DMS79 treated with DMSO at 0.1 percent for 48 hours (cell line): ENCODE measurements at regions not wholly inside any gene's neighbourhood (a gene's known extent, or its start where the extent isn't known, plus 50 kb on each side); places are given as distances from the start of the nearest gene placed in this dataset.
A peak's percentile ranks its signal among the peaks of the same experiment; 100 is the strongest.
"Not testable (repeated sequence)": the region's sequence is repeated elsewhere in the genome, so short reads cannot be mapped to it uniquely, and the experiment has no call there.

Experiments used
- DNase-seq: peaks from one replicate; lab custom pipeline; 2025; lab: John Stamatoyannopoulos, UW

DNA sequence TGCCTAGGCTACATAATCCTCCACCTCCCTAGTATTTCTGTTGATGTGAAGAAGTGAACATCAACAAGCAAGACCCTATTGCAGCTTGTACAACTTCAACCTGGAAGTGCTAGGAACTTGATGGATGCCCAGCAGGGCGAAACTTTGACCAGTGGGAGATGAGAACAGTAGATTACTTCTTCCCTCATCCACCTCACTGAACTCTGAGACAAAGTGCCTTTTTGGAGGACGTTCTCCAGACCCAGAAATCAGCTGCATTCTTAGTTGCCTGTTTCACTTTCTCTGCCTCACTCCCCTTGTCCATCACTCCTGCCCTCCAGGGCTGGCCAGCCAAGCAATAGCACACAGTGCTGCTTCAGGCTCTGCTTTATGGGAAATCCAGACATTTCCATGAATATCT, 683.4 kb downstream of the GALC start:
- no peak for DNase-seq

DNA sequence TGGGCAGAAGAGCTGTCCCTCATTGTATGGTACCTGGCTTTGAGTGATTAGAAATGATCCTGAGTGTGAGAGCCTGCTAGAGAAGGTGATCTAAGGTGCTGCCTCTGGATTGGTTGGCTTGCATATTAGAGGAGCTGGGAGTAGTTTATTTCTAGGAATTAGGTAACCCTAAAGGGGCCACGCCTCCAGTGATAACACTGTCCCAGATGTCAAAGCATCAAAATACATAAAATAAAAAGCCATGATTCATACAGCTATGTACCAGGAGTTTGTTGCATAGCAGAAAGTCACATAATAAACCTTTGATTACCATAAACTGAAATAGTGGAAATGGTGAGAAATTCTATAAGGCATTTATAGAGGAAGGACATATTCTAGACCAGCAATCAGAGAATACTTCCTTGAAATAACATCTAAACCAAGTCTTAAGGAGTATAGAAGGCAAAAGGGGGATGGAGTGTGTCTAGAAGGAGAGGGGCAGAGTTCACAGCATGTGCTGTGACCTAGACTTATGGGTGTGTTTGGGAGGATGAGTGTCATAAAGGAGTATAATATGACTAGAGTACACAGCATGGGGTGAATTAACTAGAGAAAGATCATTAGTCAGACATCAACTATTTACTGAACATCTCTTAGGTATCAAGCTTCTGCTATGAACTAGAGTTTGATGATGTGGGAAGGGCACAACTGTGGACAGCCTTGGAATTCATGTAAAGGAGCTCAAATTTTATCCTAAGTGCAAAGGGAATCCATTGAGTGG, 686.4 kb downstream of the GALC start:
- DNase-seq = no peak

DNA sequence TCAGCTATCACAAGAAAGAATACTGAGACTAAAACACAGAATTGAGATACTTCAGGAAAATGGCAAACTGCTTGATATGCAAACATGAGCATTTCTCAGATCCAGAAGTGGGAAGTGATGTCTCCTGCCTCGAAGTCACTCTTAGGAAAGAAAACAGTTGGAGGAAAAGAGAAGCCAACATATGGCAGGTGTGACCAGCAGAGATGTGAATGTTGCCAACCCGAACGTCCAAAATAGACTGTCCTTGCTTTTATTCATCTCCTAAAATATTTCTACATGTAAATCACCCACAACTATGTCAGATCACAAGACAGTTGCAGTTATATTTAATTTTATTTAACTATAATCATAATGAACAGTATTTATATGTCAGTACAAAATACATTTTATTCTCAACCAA, 687.6 kb downstream of the GALC start:
- DNase-seq = no peak

DNA sequence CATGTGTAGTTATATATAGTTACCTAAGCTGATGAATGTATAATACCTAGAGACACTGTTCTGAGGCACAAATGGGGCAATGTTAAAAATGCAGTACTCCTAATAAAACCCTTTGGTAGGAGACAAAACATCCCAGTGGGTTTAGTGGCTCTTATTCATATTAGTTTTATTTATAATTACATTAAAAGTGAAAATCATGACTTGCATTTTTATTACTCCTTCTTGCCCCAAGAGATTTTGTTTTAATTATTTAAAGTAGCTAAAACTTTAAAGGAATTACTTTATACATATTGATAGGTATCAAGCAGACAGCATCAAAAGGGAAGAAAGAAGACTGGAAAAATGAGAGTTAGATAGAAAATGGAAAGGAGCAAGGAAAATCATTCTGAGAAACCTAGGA, 688.6 kb downstream of the GALC start:
- DNase-seq = no peak

DNA sequence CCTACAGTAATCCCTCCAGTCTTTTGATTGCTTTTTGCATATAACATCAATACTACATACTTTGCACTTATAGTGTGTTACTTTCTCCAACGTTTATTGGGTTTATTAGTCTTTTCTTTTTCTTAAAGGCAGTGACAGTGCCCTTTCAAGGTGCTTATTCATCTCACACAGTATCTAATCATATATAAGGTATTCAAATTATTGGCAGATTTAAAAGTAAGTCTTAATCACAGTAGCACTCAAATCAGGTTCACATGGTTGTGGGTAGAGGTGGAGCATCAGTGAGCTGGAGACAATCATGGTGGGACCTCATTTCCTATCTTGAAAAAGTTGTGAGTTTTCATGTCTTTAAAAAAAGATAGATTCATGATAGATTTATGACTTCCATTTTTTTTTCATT, 706.2 kb downstream of the GALC start:
- no peak for DNase-seq

DNA sequence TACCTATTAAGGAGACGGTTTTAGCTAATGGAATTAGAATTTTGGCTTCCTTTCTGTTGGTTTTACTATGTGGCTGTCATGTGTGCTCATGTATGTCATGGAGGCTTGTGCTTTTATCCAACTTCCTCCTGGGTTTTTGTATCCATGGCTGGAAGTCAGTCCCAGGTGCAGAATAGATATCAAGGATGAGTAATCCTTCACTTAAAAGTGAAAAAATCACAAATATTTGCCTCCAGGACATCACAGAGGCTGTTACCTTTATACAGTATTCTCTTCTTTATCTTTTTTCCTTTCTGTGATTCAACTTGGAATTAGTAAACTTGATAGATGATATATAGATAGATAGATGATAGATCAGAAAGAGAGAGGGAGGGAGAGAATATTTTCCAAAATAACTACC, 706.8 kb downstream of the GALC start:
- no peak for DNase-seq

DNA sequence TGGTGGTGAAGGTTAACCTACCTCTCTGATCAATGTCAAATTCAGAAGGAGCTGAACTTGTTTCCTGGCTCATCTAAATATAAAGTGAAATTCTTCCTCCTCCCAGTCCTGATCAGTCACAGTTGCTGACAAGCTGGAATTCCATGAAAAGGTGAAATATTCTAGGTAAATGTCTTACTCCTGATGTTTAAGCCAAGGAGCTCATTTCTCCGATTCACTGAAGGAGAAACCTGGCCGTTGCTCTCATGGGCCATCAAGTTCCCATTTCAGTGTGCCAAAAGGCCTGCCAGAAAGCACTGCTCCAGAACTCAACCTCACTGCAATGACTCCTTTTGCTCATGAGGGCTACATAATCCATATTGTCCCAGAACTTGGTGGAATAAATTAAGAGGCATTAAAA, 707.5 kb downstream of the GALC start:
- no peak for DNase-seq

DNA sequence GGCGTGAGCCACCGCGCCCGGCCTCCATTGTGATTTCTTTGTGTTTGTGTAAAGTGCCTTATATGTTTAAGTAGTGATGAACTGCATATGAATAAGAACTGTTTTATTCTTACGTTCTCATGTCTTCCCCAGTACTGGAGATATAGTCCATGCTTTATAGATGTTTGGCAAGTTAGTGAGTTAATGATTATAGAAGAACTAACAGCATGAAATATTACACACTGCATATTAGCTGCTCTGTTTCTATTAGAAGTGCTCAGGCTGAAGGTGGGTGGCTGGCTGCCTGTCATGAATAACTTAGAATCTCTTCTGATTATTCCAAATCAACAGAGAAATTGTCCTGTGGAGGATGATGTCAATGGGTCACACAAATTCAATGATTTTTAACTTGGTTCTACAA, 709.4 kb downstream of the GALC start:
- DNase-seq = no peak

DNA sequence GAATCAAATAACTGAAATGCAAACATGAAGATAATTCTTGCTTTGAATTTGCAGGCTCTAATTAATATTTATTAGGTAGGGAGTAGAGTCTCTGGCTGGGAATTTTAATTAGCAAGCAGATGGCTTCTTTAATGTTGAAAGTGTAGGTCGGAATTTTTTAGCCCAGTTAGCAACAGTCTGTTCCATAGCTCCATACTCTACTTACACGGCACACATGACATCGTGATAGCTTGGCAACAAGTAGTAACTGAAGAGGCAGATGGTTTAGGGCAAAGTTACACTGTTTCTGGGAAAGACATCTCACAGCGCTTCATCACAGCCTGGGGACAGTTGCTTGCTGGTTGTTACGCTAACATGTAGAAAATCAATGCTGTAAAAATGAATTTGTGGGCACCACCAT, 710.7 kb downstream of the GALC start:
- DNase-seq = no peak

DNA sequence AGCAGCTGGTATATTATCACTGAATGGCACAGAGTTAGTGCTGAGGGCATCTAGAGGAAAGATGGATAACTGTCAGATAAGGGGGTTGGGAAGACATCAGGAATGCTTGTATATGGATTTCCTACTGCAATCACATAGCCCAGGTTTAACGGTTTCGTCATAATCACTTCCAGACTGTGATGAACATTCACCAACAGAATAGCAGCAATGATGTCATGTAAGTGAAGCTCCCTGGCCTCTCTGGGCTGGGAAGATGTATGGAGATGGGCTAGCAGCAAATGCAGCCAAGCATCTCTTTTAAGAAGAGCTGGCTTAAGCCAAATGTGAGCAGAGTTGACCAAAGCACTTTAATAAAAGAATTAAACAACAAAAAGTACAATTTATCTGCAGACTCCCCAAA, 714.6 kb downstream of the GALC start:
- no peak for DNase-seq

DNA sequence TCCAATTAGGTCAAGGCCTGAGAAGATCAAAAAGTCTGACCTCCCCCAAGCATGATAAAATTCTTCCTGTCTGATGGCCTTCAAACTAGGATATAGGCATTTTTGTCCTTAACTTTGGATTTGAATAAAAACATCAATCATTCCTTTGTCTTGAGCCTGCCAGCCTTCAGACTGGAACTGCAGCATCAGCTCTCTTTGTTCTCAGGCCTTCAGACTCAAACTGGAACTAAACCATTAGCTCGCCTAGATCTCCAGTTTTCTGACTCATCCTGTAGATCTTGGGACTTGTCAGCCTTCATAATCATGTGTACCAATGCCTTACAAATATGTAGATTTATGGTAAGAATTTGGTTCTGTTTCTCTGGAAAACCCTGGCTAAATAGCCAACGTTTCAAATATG, 721.7 kb downstream of the GALC start:
- no peak for DNase-seq

DNA sequence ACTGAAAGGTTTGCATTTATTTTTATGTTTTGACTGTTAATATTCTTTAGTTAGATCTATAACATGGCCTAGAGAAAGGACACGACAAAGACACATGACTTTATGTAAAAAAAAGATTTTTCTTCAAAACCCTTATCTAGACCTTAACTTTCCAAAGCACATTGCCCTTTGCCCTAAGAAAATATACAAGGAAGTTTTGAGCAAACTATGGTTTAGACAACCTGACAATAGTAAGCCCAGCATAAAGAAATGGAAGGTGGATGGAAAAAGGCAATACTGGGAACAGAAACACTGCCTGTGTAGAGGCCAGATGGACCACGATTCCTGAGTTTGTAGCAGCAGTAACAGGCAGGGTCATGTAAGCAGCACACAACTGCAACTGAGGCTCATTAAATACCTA, 724.0 kb downstream of the GALC start:
- DNase-seq = no peak

DNA sequence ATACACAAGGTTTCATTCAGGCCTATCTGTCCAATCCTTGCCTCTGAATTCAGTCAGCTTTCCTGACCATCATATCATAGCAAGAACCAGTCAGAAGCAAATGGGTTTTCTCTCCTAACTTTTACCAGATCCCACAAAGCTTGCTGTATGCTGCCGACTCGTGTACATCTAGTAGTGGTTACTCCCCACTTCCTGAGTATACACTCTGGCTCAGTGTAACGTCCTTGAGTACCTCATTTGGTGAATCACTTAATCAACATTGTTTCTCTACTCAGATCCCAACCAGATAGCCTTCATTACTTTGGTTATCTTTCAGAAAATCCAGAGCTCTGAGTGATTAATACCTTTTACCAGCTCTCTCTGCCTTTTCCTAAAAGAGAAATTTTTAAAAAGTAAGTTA, 728.2 kb downstream of the GALC start:
- no peak for DNase-seq

DNA sequence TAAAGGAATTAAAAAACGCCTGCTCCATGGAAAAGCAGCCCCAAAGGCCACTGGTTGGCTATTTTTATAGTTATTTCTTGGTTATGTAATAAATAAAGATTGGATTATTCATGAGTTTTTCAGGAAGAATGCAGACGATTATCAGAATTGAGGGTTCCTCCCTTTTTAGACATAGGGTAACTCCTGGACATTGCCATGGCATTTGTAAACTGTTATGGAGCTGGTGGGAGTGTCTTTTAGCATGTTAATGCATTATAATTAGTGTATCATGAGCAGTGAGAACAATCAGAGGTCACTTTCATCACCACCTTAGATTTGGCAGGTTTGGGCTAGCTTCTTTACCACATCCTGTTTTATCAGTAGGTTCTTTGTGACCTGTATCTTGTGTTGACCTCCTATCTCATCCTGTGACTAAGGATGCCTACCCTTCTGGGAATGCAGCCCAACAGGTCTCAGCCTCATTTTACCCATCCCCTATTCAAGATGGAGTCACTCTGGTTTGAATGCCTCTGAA, 728.7 kb downstream of the GALC start:
- DNase-seq = no peak

DNA sequence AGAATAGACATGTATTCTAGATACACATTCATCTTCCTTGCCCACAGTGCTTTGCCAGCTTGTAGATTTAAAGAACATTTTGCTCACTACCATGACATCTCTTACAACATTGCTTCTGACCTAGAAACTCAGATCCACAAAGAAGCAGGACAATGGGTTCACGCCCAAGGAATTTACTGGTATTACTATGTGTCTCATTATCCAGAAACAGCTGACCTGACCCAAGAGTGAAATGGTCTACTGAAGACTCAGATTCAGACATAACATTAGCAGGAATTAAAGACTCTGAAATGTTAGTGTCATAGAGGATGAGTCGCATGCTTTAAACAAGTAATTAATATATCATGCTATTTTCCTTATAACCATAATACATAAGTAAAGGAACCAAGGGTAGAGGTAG, 731.4 kb downstream of the GALC start:
- no peak for DNase-seq

DNA sequence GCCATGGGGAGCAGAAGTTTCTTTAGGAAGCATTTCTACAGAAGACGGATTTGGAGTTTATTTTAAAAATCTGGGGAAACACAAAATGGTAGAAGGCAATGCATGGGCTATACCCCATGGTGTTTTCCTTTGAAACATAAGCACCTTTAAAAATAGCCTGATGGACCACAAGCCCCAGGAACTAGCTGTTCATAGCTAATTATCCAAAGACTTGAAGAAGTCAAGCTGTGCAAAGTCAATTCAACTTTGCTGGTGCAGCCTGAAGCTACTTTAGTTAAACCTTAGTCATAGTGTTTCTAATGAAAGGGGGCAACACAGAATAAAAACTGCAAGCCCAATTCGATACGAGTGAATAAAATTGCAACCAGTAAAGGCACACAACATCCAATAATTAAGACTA, 732.5 kb downstream of the GALC start:
- DNase-seq = no peak

DNA sequence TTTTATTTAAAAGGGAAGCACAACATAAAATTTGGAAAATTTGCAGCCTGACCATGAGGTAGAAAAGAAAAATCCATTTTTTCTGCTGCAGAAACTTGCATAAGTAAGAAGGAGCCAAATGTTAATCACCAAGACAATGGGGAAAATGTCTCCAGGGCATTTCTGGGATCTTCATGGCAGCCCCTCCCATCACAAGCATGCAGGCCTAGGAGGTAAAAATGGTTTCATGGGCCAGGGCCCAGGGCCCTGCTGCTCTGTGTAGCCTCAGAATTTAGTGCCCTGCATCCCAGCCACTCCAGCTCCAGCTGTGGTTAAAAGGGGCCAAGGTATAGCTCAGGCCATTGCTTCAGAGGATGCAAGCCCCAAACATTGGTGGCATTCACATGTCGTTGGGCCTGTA, 735.6 kb downstream of the GALC start:
- no peak for DNase-seq

DNA sequence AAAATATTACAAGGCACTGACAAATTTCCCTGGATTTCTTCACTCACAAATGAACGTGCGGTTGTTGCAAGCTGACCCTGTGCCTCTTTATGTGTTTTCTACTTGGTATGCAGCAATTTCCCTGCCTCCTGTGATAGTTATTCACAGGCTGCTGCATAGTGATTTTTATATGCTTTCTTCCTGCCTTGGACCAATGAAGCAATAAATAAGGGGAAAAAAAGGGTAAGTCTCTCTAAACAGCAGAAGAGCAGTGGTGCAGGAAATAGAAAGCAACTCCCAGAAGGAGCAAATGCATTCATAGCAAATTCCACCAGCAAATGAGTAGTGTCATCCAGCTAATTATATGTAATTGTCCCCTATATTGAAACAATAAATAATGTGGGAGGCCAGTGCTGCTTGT, 737.9 kb downstream of the GALC start:
- no peak for DNase-seq

DNA sequence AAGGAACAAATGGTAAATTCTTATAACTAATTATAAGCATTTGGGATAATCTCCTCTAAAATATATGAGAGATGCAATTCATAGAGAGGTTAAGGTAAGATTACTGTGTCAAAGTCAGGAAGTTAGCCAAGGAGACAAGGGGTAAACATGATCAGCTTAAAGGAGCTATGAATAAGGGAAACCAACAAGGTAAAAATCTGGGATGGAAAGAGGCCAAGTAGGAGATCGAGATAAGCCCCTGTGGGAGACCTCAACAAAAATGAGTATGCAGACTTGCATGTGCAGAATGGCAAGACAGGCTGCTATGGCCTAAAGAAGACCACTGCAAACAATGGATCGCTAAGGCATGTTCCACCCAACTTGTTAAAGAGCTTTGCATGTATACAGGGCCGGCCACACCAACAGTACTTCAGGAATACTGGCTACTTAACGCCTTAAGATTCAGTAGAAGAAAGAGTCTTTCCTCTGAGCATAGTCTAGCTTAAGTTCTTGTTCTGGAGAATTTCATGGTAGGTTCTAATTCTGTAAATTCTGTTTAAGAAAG, 738.6 kb downstream of the GALC start:
- no peak for DNase-seq

DNA sequence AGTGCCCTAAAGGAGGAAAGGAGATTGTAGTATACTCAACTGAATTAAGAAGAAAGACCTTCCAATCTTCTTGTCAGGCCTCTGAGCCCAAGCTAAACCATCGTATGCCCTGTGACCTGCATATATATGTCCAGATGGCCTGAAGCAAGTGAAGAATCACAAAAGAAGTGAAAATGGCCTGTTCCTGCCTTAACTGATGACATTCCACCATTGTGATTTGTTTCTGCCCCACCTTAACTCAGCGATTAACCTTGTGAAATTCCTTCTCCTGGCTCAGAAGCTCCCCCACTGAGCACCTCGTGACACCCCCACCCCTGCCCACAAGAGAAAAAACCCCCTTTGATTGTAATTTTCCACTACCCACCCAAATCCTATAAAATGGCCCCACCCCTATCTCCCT, 739.2 kb downstream of the GALC start:
- not testable (repeated sequence) for DNase-seq

DNA sequence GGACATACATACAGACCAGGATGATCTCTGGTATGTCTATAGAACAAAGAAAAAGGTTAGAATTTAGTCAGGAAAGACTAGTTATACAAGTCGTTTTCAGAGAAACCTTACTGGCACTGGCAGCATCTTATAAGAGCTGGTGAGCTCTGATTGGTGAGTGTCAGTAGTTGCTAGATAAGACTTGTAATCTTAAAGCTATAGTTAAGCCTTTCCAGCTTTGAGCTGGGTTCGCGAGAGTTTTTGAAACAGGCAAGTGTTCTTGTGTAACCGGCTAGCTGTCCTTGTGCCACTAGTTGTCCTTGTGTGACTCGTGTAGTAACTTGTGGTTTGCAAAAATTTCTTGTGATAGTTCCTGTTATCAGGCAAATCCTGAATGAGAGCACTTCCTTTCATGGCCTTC, 740.9 kb downstream of the GALC start:
- DNase-seq = no peak

DNA sequence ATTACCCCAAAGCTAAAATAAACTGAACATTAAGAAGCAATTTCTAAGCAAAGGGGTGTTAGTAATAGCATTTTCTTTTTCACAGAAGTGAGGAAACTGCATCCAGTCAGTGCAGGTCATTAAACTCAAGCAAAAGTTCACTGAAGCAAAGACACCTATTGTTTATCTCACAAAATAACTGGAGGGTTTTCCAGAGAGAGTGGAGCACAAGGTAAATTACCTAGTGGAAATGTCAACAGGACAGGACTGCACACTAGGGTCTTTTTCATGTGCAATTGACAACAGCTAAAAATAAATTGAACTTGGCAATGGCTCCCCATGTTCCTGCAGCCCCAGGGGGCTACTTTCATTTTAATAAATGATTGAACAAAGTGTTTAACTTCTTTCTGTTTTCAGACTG, 742.0 kb downstream of the GALC start:
- DNase-seq = peak; percentile 46

DNA sequence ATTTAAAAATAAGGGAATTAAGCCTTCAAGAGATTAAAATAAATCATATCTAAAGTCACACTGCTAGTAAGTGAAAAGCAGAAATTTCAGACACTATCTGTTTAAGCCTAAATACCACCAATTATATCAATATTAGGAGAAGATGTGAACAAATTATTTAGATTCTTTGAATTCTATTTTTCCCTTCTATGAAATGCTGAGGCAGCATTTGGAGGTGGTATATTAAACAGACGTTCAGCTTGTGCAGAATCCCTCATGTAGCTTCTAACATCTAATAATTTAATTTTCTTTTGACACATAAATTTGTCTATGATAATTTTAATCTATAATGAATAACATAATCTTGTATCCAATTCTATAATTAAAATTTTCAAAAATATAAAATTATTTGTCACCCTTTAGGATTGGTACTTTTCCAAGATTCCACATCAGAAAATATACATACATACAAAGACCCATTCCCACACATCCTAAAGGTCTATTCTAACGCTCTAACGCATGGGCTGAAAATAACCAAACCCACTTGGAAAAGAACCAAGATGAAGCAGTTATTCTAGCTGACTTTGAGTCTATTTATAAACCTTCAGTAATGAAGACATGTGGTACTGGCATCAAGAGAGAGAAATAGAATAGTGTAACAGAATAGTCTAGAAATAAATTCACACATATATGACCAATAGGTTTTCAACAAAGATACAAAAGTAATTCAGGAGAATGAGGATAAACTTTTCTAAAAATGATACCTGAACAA, 751.8 kb downstream of the GALC start:
- DNase-seq = no peak
